Epithelial cell of prostate (primary cell): ENCODE measurements at regions not wholly inside any gene's neighbourhood (a gene's known extent, or its start where the extent isn't known, plus 50 kb on each side); places are given as distances from the start of the nearest gene placed in this dataset.

Experiments
- DNase-seq: peaks from one replicate; pipeline ENCODE4 v3.0.0-alpha.2; 2011; ENCODE audit warnings: low read depth, low spot score
- H3K27ac ChIP-seq: fragments of 450-650 bp; 2 replicates; pipeline ENCODE4 v1.5.1; 2017; ENCODE audit warnings: mild to moderate bottlenecking

- no peak for DNase-seq
- no peak overlapping the region for H3K27ac ChIP-seq
Measured at GRCh38 chr11:95717314-95717713, 72.3 kb downstream of the FAM76B start.

- no peak for DNase-seq
- no peak overlapping the region for H3K27ac ChIP-seq
Measured at GRCh38 chr11:95716266-95716665, 73.3 kb downstream of the FAM76B start.

- H3K27ac ChIP-seq = peak overlapping the region; percentile 11
- peak; percentile 93 for DNase-seq
Measured at GRCh38 chr11:95715777-95716241, 73.8 kb downstream of the FAM76B start.

DNA sequence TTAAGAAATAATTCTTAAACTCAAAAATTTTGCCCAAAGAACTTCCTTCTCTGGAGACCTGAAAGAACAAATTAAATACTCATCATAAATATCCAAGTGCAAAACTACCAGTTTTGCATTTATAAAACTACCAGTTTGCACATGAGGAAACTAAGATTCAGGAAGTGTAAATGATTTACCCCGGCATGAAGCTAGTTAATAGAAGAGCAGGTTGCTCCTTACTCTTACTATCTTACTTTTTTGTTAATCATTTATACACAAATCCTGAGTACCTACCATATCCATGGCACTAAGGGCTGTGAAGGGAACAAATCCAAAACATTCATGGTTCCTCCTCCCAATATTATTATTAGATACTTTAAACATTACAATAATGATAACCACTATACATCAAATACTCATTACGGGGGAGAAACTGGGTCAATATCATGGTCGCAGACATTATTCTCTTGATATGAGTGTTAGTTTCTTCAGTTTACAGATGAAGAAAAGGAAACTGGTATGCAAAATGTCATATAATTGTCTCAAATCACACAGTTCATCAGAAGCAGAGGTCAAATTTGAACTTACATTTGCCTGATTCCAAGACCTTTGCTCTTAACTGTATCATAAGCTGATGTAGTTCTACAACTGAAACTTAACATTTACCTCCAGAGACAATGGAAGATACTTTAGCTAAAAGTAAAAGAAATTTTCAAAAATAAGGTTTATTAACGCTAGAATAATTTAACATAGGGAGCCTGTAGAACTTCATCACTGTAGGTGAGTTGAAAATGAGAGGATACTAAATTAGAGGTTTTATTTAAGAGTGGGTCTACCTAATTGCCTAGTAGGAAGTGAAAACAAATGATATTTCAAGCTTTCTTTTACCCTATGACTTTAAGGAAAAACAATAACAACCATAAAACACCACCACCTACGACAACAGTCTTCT, 74.5 kb downstream of the FAM76B start:
- peak overlapping the region; percentile 11 for H3K27ac ChIP-seq
- DNase-seq = no peak

DNA sequence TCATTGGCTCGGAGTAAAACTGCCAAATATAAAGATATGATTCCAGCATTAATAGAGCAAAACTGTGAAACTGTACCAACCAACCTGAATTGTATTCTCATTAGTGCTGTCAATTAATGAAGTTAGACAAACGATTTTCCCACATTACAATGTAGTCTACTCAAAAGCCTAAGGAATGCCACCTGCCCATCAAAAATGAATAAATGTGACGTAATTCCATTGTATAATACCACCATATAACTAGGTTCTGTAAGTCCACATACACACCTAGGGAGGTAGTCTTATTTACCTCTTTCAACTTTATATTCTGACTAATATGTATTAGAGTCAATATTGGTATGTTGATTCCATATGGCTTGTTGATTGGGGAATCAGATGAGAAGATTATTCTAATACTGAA, 76.2 kb downstream of the FAM76B start:
- H3K27ac ChIP-seq = no peak overlapping the region

GRCh38 chr11:95711945-95712221, 77.7 kb downstream of the FAM76B start:
- DNase-seq = no peak
- H3K27ac ChIP-seq = no peak overlapping the region

More for the DNA sequence above, 76.2 kb downstream of the FAM76B start:
- no peak for DNase-seq

GRCh38 chr11:95711162-95711944, 78.2 kb downstream of the FAM76B start:
- H3K27ac ChIP-seq = no peak overlapping the region

GRCh38 chr11:95708681-95709080, 80.9 kb downstream of the FAM76B start:
- DNase-seq = no peak
- H3K27ac ChIP-seq = no peak overlapping the region

More at GRCh38 chr11:95711162-95711944, 78.2 kb downstream of the FAM76B start:
- DNase-seq = no peak

- DNase-seq = no peak
- H3K27ac ChIP-seq = no peak overlapping the region
Measured at GRCh38 chr11:95706974-95707387, 82.6 kb downstream of the FAM76B start.

- H3K27ac ChIP-seq = no peak overlapping the region
- peak; percentile 26 for DNase-seq
Measured at GRCh38 chr11:95705485-95706124, 84.0 kb downstream of the FAM76B start.

DNA sequence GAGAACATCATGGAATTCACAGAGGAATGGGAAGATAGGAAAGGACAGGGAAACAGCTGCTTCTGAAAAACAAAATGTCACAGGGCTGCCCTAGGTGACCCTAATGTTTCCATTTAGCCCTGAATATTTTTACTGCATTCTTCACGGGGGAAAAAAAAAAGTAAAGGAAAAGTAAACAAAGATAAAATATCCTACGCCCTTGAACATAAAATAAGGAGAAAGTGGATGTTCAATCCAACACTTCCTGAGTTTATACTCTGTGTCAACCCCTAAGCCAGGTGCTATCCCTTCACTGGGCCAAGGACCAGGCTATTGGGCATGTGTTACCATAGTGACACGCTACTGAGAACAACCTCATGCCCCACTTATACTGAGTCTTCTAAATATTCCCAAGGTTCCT, 84.7 kb downstream of the FAM76B start:
- H3K27ac ChIP-seq = no peak overlapping the region
- DNase-seq = no peak

DNA sequence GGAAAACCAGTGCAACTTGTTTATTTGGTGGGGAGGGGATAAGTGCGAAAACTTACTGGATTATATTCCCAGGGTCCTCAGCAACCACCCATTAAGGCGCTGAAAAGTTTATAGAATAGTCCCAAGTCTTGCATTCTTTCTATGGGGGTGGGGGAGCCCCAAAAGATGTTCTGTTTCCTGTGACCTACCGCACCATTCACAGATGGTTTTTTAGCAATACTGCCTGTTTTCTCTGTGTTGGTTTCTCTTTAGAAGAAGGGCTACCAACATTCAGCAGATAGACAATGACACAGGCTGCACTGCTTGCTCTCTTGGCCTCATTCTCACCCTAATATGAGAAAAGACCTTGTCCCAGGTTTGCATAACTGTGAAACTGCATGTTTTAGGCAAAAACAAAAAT, 86.5 kb downstream of the FAM76B start:
- no peak for DNase-seq
- H3K27ac ChIP-seq = no peak overlapping the region

DNA sequence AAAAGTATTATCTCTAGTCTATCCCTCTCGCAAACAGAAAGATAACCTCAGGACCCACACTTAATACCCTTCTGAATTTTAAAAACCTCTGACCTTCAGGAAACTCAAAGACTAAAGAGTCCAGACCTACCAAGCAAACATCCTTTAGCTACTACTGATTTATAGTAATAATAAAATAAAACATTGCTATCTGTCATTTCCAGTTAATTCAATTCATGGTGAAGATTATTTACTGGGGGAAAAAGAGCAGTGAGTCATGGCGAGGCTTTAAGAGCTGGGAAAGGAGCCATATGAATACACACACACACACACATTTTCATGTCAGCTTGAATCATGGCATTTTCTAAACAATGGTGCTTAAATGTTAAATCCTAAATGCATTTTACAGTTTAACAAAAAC, 87.1 kb downstream of the FAM76B start:
- no peak overlapping the region for H3K27ac ChIP-seq
- peak; percentile 59 for DNase-seq

DNA sequence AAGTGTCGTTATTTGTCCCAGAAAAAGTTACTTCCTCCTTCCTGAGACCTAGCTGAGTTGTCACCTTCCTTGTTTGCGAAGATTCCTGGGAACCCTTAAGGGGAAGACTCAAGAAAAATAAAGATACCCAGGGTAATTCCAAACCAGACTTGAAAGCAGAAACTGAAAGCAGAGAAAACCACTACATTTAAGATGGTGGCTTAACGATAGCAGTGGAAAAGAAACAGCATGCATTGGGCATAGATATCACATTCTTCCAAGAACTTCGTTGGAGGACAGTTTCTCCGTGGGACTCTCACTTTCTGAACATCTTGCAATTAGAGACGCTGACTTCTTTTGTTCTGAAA, 89.1 kb downstream of the FAM76B start:
- no peak overlapping the region for H3K27ac ChIP-seq
- DNase-seq = no peak

DNA sequence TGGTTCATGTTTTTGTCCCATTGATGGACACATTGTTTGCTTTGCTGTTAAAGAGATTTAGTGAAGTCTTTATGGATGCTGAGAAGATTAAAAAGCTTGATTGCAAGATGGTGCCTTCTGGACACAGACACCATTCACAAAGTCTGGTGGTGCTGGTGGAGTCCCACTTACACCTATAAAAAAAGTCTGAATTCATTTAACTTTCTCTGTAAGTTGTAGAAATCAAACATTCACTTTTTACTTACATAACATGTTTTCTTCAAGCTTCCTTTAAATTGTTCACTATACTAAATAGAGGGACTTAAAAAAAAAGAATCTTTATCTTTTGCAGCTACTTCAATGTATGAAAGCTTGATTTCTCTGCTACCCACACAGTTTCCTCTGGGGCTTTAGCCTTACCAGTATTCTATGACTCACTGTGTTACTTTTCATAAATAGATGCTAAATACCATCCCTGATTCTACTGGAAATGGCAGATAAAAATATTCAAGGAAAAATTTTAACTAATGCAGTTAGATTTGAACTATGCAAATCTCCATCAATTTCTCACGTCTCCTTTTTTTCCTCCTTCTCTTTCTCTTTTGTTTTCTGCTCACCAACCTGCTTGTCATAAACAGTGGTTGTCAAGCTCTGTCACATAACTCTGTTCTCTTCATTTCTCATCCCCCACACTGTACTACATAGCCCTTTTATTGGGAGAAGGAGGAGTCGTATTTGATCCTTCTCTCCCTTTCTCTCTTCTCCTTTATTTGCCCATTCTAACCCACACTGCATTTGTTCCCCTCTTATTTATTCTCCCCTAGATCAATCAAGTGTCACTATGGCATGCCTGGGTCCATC, 89.7 kb downstream of the FAM76B start:
- DNase-seq = no peak
- peak overlapping the region; percentile 37 for H3K27ac ChIP-seq

DNA sequence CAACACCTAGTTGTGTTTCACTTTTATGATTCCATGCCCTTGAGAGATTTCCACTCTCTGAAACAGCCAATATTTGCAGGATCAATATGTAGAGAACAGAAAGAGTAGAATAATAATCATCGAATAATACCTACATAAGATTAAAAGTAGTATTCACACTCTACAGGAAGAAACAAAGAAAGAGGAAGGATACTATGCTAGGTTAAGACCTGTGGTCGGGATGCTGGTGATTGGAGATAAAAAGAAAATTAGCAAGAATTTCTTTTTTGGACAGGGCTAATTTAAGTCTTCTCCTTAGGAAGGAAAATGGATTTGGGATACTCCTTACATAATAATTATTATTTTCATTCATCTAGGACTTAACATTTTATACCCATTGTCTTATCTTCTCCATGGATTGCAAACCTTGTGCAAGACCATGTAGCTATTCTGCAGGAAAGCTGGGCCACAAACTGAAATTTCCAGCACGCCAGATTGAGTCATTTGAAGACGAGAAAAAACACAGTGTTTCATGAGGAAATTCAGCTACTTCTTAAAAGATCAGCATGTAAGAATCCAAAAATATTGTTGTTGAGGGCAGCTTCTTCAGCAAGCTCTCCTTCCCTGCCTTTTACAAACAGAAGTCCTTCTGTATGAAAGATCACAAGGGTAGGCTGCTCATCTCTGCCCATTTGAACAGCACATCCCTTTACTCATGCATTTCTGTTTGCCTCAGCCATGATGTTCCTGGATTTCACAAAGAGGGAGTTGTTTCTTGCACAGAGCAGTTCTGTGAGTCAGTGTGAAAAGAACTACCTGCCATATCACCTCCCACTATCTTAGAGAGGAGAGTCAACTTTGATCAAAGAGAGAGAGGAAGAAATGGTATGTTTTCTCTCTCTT, 90.7 kb downstream of the FAM76B start:
- peak overlapping the region; percentile 37 for H3K27ac ChIP-seq
- DNase-seq = peak; percentile 78

DNA sequence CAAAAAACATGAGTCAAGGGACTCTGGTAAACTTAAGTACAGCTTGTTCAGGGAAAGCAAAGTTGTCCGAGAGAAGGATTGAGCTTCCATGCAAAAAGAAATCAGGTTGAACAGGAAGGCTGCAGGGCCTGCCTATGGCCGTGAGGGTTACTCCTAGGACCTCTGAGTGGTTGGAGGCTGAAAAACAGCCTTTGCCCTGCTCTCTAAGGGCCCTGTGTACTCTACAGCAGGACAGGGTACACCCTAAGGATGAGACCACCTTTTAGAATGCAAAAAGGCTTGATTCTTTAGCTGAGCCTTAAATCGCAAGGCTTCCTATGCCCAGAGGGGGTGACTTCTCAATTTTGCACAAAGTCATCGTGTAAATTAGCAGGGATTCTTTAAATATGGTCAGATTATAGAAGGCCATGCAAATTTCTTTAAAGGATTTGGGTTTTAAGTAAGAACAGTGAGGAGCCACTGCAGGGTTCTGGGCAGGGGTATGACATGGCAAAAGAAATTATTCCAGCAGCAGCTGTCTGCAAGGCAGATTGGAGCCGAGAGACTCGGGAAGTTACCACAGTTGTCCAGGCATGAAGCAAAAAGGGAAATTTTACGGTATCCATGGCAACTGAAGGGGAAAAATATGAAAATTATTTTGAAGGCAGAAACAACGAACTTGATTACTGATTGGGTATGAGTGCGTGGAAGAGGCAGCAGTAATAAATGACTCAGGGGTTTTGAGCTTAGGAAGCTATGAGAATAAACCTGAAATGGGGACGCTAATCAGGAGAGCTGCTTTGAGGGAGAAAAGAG, 91.8 kb downstream of the FAM76B start:
- H3K27ac ChIP-seq = no peak overlapping the region
- no peak for DNase-seq

DNA sequence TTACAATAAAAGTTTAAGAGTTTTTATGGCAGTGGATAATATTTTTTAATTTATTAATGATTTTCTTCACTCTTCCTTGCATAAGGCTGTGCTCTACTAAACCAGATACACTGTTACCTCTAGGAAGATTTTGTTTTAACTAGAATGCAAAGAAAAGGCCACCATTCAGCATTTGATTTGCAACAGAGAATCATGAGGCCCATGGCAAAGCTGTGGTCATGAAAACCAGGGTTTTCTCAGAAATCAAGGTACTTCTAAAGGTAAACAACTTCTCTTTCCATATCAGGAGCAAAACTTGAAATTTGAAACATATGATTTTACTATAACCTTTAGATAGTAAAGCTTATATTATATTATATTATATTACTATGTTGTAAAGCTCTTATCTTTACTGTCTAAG, 94.4 kb downstream of the FAM76B start:
- DNase-seq = no peak
- no peak overlapping the region for H3K27ac ChIP-seq
